Stomach (tissue), 4 donors: ENCODE measurements at regions not wholly inside any gene's neighbourhood (a gene's known extent, or its start where the extent isn't known, plus 50 kb on each side); places are given as distances from the start of the nearest gene placed in this dataset.

ENCODE experiments used
- CTCF ChIP-seq, 7 experiments: fragments of 450-650 bp in 4 of 7; fragments of 200-600 bp in 3 of 7; sonication (generic) in 3 of 7; IDR thresholded peaks; one replicate each; pipeline ENCODE4 v1.5.1; 2016 to 2019; ENCODE audit warnings: antibody characterized with exemption in 7 of 7, control low read depth in 2 of 7, mild to moderate bottlenecking in 1 of 7
- EP300 ChIP-seq: sonication (generic); formaldehyde crosslinking; IDR thresholded peaks from one replicate; pipeline ENCODE4 v1.6.1; 2017; ENCODE audit warnings: antibody characterized with exemption
- POLR2A ChIP-seq, 4 donors: fragments of 450-650 bp; IDR thresholded peaks; one replicate each; pipeline ENCODE4 v1.6.1; 2016; ENCODE audit warnings: antibody characterized with exemption in 4 of 4, control low read depth in 2 of 4, mild to moderate bottlenecking in 1 of 4, moderate library complexity in 1 of 4
- POLR2AphosphoS5 ChIP-seq, 3 donors: sonication (generic); formaldehyde crosslinking; IDR thresholded peaks; one replicate each; pipeline ENCODE4 v1.6.1; 2016; ENCODE audit warnings: antibody characterized with exemption in 3 of 3

DNA sequence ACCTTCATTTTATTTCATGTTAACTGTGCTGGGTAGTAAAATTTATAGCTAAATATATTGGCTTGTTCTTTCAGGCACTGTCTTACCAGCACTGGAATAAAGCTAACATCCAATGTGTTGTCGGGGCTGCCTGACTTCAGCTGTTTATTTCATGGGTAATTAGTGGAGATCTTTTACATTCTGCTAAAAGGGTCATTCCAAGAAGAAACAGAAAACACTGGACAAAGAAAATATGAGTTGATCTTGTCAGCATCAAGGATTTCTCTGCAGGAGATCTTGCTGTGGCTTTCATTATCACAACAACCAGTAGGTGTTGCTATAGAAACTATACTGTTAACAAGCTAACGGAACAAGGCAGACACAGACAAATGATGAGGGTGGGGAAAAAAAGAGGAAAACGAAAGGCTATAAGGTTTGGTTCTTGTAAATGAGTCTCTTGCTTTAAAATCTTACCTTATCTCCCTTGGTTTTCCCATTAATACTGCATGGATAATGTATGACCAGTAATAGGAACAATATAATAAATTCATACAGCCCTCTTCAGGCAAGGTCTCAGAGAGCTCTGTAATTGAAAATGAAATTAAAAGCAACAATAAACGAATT, 206.8 kb downstream of the SIM1 start:
- no peak for TF ChIP-seq POLR2AphosphoS5 (IDR thresholded peaks at IDR 0.05)
- TF ChIP-seq POLR2A (IDR thresholded peaks at IDR 0.05): no peak
- TF ChIP-seq CTCF (IDR thresholded peaks at IDR 0.05): no peak
- no peak for TF ChIP-seq EP300
